ENCODE measurements at regions not wholly inside any gene's neighbourhood (a gene's known extent, or its start where the extent isn't known, plus 50 kb on each side); places are given as distances from the start of the nearest gene placed in this dataset.

GRCh38 chr1:90161625-90162024 is 166.7 kb downstream of the ZNF326 start:
- no peaks in the 10 kb centered on the region for H3K27me3 Mint-ChIP-seq
- CTCF ChIA-PET = no interaction called here
- no peak overlapping the region for H3K27ac Mint-ChIP-seq
- H3K4me3 Mint-ChIP-seq = no peak overlapping the region
- DNase-seq = no peak
- peaks cover 2% of the 10 kb centered on the region for H3K9me3 Mint-ChIP-seq
- no peaks in the 10 kb centered on the region for H3K36me3 Mint-ChIP-seq
- no peaks in the 10 kb centered on the region for H3K4me1 Mint-ChIP-seq

GRCh38 chr1:90155721-90156487 is 161.0 kb downstream of the ZNF326 start:
- no peak overlapping the region for H3K27ac Mint-ChIP-seq
- H3K9me3 Mint-ChIP-seq = no peaks in the 10 kb centered on the region
- H3K4me3 Mint-ChIP-seq = no peak overlapping the region
- H3K36me3 Mint-ChIP-seq = no peaks in the 10 kb centered on the region
- no peaks in the 10 kb centered on the region for H3K27me3 Mint-ChIP-seq
- H3K4me1 Mint-ChIP-seq = no peaks in the 10 kb centered on the region
- CTCF ChIA-PET = no interaction called here
- no peak for DNase-seq

- Mint-ChIP-seq H3K27me3 (no peaks in the 10 kb centered on the region), H3K4me1 (no peaks in the 10 kb centered on the region), H3K27ac (no peak overlapping the region), H3K36me3 (no peaks in the 10 kb centered on the region), H3K9me3 (no peaks in the 10 kb centered on the region), H3K4me3 (no peak overlapping the region)
- CTCF ChIA-PET = no interaction called here
- no peak for DNase-seq
Observed at GRCh38 chr1:90154711-90155110, 159.8 kb downstream of the ZNF326 start.

- Mint-ChIP-seq H3K9me3 (no peaks in the 10 kb centered on the region), H3K4me3 (no peak overlapping the region), H3K27ac (no peak overlapping the region), H3K36me3 (no peaks in the 10 kb centered on the region), H3K27me3 (no peaks in the 10 kb centered on the region), H3K4me1 (no peaks in the 10 kb centered on the region)
- no peak for DNase-seq
- CTCF ChIA-PET = no interaction called here
Observed at GRCh38 chr1:90149101-90149500, 154.2 kb downstream of the ZNF326 start.

- DNase-seq = no peak
- Mint-ChIP-seq H3K9me3 (no peaks in the 10 kb centered on the region), H3K36me3 (no peaks in the 10 kb centered on the region), H3K4me3 (no peak overlapping the region), H3K4me1 (no peaks in the 10 kb centered on the region), H3K27ac (no peak overlapping the region), H3K27me3 (no peaks in the 10 kb centered on the region)
- CTCF ChIA-PET = no interaction called here
Observed at GRCh38 chr1:90147093-90147492, 152.2 kb downstream of the ZNF326 start.

GRCh38 chr1:90144820-90145219 is 149.9 kb downstream of the ZNF326 start:
- H3K36me3 Mint-ChIP-seq = no peaks in the 10 kb centered on the region
- no peak overlapping the region for H3K27ac Mint-ChIP-seq
- peaks cover 3% of the 10 kb centered on the region for H3K9me3 Mint-ChIP-seq
- no peak overlapping the region for H3K4me3 Mint-ChIP-seq
- CTCF ChIA-PET = no interaction called here
- no peaks in the 10 kb centered on the region for H3K4me1 Mint-ChIP-seq
- no peak for DNase-seq
- no peaks in the 10 kb centered on the region for H3K27me3 Mint-ChIP-seq

- no peaks in the 10 kb centered on the region for H3K27me3 Mint-ChIP-seq
- no peaks in the 10 kb centered on the region for H3K36me3 Mint-ChIP-seq
- H3K9me3 Mint-ChIP-seq = peaks cover 3% of the 10 kb centered on the region
- H3K4me1 Mint-ChIP-seq = no peaks in the 10 kb centered on the region
- CTCF ChIA-PET = no interaction called here
- DNase-seq = no peak
- no peak overlapping the region for H3K27ac Mint-ChIP-seq
- no peak overlapping the region for H3K4me3 Mint-ChIP-seq
Observed at GRCh38 chr1:90143591-90143990, 148.7 kb downstream of the ZNF326 start.

GRCh38 chr1:90142697-90143096 is 147.8 kb downstream of the ZNF326 start:
- CTCF ChIA-PET = no interaction called here

GRCh38 chr1:90139837-90140236 is 144.9 kb downstream of the ZNF326 start:
- peaks cover 3% of the 10 kb centered on the region for H3K9me3 Mint-ChIP-seq
- H3K36me3 Mint-ChIP-seq = no peaks in the 10 kb centered on the region
- H3K4me3 Mint-ChIP-seq = no peak overlapping the region
- H3K27ac Mint-ChIP-seq = no peak overlapping the region
- no peak for DNase-seq
- CTCF ChIA-PET = no interaction called here
- H3K4me1 Mint-ChIP-seq = no peaks in the 10 kb centered on the region
- no peaks in the 10 kb centered on the region for H3K27me3 Mint-ChIP-seq

More at GRCh38 chr1:90142697-90143096, 147.8 kb downstream of the ZNF326 start:
- H3K9me3 Mint-ChIP-seq = peaks cover 3% of the 10 kb centered on the region
- H3K4me1 Mint-ChIP-seq = no peaks in the 10 kb centered on the region
- DNase-seq = no peak
- H3K36me3 Mint-ChIP-seq = no peaks in the 10 kb centered on the region
- no peak overlapping the region for H3K4me3 Mint-ChIP-seq
- no peak overlapping the region for H3K27ac Mint-ChIP-seq
- H3K27me3 Mint-ChIP-seq = no peaks in the 10 kb centered on the region

GRCh38 chr1:90135286-90135685 is 140.4 kb downstream of the ZNF326 start:
- Mint-ChIP-seq H3K27me3 (peaks cover 11% of the 10 kb centered on the region), H3K27ac (no peak overlapping the region), H3K9me3 (peaks cover 3% of the 10 kb centered on the region), H3K4me3 (no peak overlapping the region), H3K4me1 (no peaks in the 10 kb centered on the region), H3K36me3 (no peaks in the 10 kb centered on the region)
- no peak for DNase-seq
- CTCF ChIA-PET = no interaction called here

GRCh38 chr1:90134175-90134955 is 139.5 kb downstream of the ZNF326 start:
- H3K4me1 Mint-ChIP-seq = no peaks in the 10 kb centered on the region
- no peak overlapping the region for H3K4me3 Mint-ChIP-seq
- no peaks in the 10 kb centered on the region for H3K9me3 Mint-ChIP-seq
- H3K27me3 Mint-ChIP-seq = peaks cover 11% of the 10 kb centered on the region
- no peak overlapping the region for H3K27ac Mint-ChIP-seq
- CTCF ChIA-PET = no interaction called here
- H3K36me3 Mint-ChIP-seq = no peaks in the 10 kb centered on the region
- no peak for DNase-seq

GRCh38 chr1:90133133-90133532 is 138.2 kb downstream of the ZNF326 start:
- H3K27ac Mint-ChIP-seq = no peak overlapping the region
- no peaks in the 10 kb centered on the region for H3K4me1 Mint-ChIP-seq
- CTCF ChIA-PET = no interaction called here
- H3K9me3 Mint-ChIP-seq = no peaks in the 10 kb centered on the region
- H3K27me3 Mint-ChIP-seq = peaks cover 17% of the 10 kb centered on the region
- H3K4me3 Mint-ChIP-seq = no peak overlapping the region
- H3K36me3 Mint-ChIP-seq = no peaks in the 10 kb centered on the region
- no peak for DNase-seq

GRCh38 chr1:90132306-90132705 is 137.4 kb downstream of the ZNF326 start:
- no peak for DNase-seq
- Mint-ChIP-seq H3K27me3 (peaks cover 17% of the 10 kb centered on the region), H3K4me3 (no peak overlapping the region), H3K36me3 (no peaks in the 10 kb centered on the region), H3K27ac (no peak overlapping the region), H3K4me1 (no peaks in the 10 kb centered on the region), H3K9me3 (no peaks in the 10 kb centered on the region)
- CTCF ChIA-PET = no interaction called here

GRCh38 chr1:90127288-90127953 is 132.5 kb downstream of the ZNF326 start:
- Mint-ChIP-seq H3K27ac (no peak overlapping the region), H3K4me3 (no peak overlapping the region), H3K4me1 (no peaks in the 10 kb centered on the region), H3K27me3 (peaks cover 22% of the 10 kb centered on the region), H3K9me3 (no peaks in the 10 kb centered on the region), H3K36me3 (no peaks in the 10 kb centered on the region)
- no peak for DNase-seq
- CTCF ChIA-PET = no interaction called here

- Mint-ChIP-seq H3K4me3 (no peak overlapping the region), H3K27ac (no peak overlapping the region), H3K27me3 (peaks cover 16% of the 10 kb centered on the region), H3K4me1 (no peaks in the 10 kb centered on the region), H3K36me3 (no peaks in the 10 kb centered on the region), H3K9me3 (no peaks in the 10 kb centered on the region)
- no peak for DNase-seq
- CTCF ChIA-PET = no interaction called here
Observed at GRCh38 chr1:90126834-90127233, 131.9 kb downstream of the ZNF326 start.

Measured in activated naive CD4-positive, alpha-beta T cell treated with anti-CD3 and anti-CD28 coated beads, Interleukin-2, amount 10 ng/mL, durations not matched to agents 7 days and 5 days (primary cell).